GM21529 (cell line): ENCODE measurements at regions not wholly inside any gene's neighbourhood (a gene's known extent, or its start where the extent isn't known, plus 50 kb on each side); places are given as distances from the start of the nearest gene placed in this dataset.

Experiments
- ATAC-seq: cut with Tn5 transposase; IDR thresholded peaks from one replicate; pipeline ENCODE4 v1.9.1; 2021; ENCODE audit not compliant: unreplicated experiment

DNA sequence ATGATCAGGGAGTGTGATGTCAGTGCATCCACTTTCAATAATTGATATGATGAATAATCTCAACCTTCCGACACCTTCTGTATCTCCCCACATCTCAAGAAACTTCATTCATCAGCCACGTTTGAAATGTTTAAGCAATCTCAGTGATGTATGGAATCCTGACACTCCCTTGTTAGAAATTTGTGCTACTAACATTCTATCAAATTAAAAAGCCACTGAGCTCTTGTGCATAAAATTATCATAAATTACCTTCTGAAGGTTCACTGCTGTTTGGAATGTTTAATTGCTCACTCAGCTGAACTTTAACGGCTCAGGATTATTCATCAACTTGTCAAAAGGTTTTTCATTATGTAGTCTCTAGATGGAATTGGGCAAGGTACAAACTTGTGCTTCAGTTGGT, 108.4 kb upstream of the DPH6 start:
- ATAC-seq = no peak

DNA sequence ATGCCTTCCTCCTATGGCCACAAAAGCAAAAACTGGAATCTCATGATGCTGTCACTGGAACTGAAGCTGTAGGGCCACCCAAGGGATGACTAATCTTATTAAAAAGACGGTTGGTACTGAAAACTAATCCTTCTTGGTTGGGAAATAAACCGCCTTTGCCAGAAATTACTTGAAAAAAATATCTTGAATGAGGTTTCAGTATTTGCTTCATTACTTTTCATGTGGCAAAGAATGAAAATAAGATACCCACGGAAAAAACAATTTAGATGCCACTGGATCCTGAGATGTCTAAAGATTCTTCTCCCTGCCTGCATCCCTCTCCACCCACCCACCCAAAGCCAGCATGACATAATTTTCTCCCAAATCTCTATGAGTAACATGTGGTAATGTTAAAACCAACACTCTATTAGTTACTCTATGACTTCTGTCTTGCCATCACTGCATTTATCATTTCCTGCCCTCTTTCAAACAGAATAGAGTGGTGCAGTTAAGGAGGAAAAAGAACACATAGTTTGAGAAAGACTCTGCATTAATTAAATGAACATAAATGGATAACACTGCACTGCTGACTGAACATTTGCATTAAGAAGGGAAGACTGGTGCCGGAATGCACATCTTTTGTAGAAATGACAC, 111.8 kb upstream of the DPH6 start:
- no peak for ATAC-seq

- no peak for ATAC-seq
Measured at GRCh38 chr15:35663956-35664355, 118.0 kb upstream of the DPH6 start.

DNA sequence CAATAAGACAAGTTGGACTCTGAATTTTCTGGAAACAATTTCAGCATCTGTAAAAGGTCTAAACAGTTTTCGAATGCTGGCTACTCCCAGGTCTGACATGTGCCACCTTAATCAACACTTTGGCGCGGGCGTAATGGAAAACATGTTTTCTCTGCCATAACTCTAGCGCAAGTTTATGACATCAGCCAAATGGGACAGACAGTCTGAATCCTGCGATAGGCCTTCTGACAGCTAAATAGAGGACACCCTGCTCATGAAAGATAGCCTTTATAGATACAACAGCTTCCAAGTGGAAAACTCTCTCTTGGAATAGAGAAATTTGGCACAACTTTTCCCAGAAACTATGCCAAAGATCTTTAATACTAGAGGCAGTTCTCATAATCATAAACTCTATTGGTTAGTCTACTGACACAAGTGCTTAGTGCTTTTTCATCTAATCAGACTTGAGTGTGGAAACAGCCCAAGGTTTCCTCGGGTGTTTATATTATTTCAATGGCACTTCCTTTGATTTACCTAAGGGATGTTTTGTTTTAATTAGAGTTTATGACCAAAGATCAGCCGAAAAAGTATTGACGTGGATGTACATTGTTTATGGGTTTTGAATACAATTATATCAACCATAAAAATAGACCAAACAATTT, 120.1 kb upstream of the DPH6 start:
- no peak for ATAC-seq

- ATAC-seq = no peak
Measured at GRCh38 chr15:35667908-35668307, 121.9 kb upstream of the DPH6 start.

GRCh38 chr15:35669021-35669420, 123.1 kb upstream of the DPH6 start:
- ATAC-seq = no peak

DNA sequence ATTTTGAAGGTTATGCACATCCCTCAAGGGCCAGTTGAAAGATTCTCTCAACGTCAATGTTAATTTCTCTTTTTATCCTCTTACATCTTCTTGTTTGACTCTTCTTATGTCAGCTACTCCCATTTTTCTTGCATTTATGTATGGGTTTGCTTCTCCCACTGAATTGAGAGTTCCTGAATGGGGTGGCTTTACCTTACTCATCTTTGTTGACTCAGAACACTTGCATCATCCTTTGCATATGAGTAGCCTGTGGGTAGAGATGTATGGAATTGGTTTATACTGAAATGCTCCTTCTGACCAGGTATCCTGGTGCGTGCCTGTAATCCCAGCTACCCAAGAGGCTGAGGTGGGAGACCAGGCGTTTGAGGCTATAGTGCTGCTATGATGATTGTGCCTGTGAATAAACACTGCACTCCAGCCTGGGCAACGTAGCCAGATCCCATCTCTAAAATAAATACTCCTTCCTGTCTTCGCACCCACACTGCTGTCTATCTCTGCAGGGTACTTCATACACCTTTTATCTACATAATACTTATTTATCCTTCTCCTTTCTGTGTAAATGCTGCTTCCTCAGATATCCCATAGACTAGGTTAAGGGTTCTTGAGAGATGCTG, 123.6 kb upstream of the DPH6 start:
- ATAC-seq = no peak

DNA sequence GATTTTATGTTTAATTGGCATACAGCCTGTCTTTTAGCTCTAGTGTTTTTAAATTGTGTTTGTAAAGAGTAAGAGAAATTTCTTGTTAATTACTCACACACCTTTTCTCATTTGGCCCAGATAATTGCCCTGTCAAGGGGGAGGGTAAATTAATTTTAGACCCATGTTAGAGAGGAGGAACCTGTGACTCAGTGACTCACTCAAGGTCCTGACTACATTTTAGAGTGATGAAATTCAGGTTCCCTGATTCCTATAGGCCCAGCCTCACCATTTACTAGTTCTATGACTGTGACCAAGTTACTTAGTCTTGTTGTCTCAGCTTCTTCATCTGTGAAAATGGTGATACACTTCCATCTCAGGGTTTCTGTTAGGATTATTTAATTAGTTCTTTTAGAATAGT, 125.2 kb upstream of the DPH6 start:
- ATAC-seq = no peak

DNA sequence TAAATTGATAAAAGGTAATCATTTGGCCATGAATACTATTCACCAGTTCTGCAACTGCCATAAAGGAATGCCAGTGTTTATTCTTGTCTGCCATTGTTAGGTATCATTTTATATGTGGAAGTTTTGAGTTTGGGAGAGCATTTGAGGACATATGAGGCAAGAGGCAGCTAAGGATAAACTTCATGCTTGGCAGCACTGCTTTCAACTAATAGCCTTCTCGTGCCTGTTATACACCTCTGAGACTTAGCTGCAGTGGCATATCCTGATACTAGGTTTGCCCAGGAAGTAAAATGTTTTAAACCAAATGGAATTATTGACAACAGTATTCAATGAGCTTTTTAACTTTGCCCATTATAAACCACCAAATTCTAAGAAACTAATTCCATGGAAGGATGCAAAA, 126.0 kb upstream of the DPH6 start:
- ATAC-seq = no peak

DNA sequence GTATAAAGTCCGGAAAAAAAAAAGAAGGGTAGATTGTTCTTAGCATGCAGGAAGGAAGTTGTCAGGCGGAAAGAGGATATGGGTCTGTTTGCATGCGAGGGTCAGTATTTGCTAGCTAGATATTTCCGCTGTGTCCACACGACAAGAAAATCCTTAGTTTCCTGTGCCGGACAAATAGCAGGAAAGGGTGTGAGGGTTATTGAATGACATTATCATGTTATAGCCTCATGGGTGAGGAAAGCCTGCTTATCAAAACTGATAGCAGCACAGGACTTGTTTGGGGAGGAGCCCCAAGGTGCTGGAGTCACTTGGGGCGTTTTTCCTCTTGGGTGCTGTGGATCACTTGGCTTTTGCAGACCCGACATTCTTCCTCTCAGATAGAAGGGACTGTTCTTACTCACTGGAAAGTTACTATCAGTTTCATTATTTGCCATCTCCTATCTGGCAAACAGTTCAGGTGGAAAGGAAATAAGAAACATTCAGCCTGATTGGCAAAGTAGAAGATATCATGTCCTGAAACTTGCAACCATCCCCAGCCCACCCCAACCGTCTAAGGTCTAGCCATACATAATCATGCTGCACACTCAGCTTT, 127.2 kb upstream of the DPH6 start:
- peak; percentile 67 for ATAC-seq

GRCh38 chr15:35674873-35675781, 129.2 kb upstream of the DPH6 start:
- ATAC-seq = no peak

DNA sequence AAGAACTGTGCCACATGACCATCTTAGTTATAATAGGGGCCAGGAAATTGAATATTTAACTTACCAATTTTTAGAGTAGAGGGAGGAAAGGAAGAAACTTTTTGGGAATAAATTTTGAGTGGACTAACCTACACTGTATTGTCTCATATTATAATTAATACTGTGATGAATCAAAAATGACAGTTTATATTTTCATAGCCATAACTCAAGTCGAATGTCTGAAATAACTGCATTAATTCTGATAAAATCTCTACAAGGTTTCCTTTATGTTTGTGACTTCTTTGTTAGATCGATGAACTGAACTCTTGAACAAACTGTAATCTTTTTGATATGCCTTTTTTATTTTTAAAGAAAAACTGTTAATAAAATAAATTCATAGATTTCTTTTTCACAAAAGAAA, 132.8 kb upstream of the DPH6 start:
- ATAC-seq = no peak

- no peak for ATAC-seq
Measured at GRCh38 chr15:35679186-35679585, 133.2 kb upstream of the DPH6 start.

- no peak for ATAC-seq
Measured at GRCh38 chr15:35680951-35681350, 135.0 kb upstream of the DPH6 start.

DNA sequence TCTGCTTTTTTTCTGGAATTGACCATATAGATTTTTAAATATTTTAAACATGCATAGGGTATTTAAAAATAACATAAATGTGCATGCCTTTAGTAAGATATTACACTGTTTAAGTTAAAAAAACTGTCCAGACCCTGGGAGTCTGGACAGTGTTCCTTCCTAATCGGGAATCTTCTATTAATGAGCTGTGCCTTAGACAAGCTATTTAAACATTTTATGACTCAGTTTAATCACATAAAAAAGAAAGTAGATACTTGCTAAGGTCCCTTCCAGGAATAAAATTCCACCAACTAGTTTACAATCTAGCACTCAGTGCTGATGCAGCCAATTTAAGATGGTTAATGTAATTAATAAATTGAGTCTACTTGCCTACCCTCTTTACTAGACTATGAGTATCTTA, 140.4 kb upstream of the DPH6 start:
- no peak for ATAC-seq

DNA sequence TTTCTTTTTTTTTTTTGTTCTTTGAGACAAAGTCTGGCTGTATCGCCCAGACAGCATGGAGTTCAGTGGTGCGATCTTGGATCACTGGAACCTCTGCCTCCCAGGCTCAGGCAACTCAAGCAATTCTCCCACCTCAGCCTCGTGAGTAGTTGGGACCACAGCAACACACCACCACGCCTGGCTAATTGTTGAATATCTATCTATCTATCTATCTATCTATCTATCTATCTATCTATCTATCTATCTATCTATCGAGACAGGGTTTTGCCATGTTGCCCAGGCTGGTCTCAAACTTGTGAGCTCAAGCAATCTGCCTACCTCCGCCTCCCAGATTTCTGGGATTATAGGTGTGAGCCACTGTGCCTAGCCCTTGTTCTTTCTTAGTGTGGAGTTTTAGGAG, 143.3 kb upstream of the DPH6 start:
- ATAC-seq = no peak

DNA sequence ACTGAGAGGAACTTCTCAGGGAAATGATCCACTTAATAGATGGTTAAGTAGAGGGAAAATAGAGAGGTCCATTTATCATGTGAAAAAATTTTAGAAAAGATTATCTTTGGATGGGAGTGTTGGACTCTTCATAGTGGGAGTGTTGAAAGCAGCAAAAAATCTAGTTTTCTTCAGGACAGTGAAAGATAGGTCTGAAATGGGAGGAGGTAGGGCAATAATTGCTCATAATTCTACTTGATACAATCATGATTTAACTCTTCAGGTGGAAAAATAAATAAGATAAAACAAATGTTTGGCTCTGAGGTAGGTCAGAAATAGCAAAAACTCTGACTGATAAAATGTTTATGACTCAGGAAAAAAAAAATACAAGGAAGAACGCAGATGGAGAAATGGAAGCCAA, 144.1 kb upstream of the DPH6 start:
- no peak for ATAC-seq

DNA sequence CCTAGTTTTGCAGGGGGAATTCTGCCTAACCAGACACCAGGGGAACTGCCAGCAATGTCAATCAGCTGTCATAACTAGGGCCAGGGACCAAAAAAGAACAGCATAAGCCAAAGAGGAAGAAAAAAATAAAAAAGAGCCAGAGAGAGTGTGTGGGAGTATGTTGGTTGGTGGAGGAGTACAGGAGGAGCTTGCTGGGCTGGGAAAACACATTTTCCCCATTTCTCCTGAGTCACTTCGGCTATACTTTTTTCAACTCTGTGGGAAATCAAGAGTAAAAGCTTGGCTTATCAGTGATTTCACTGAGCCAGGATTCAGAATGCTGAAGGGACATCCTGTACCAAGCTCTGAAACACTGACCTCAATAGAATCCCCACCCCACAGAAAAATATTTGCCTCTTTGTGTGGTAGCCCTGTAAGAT, 144.7 kb upstream of the DPH6 start:
- no peak for ATAC-seq

- ATAC-seq = no peak
Measured at GRCh38 chr15:35691173-35691761, 145.3 kb upstream of the DPH6 start.

DNA sequence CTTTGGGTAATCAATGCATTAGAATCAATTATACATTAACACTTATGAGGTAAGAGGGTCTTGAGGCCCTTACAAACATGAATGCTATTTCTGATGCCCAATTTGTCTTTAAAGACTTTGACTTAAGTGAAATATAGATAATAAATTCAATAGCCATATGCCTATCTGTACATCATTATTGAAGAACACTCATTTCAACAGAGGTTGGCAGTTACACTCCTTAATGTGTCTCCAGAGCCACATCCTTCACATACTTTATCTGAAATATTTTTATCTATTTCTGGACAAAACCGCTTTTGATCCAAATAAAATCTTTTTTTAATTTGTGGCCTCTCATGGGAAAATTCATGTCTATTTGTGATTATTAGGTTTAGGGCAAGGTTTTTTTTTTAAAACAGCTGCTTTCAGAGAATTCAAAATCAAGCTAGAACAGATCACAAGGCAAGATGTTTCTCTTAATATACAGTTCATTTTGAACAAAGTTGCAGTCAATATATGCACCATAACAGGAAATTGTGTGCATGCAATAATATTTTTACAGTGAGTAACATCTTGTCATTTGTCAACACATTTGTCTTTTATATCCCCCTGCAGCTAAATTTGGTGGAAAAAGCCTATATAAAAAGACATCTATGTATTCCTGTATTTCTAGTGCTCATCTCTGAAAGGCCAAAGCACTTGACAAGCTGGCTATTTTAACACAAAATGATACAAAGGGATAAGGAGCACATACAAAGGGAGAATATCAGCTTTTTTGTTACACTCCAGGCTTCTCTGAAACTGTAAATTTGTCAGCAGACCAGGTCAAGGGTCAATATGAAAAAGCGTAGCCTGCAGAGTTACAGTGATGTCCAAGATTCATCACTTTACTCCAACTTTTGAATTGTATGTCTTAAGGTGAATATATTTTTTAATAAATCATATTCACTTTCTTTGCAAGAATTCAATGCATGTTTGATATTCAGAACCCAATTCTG, 146.2 kb upstream of the DPH6 start:
- no peak for ATAC-seq
